Neural progenitor cell (in vitro differentiated cells): ENCODE measurements at regions not wholly inside any gene's neighbourhood (a gene's known extent, or its start where the extent isn't known, plus 50 kb on each side); places are given as distances from the start of the nearest gene placed in this dataset.

Source experiments
- EZH2 ChIP-seq: fragments of 200-600 bp; sonication (generic); IDR thresholded peaks from 2 replicates; pipeline ENCODE4 v1.6.1; 2017; ENCODE audit warnings: antibody characterized with exemption, mild to moderate bottlenecking, moderate library complexity
- EZH2phosphoT487 ChIP-seq: fragments of 200-600 bp; sonication (generic); IDR thresholded peaks from 2 replicates; pipeline ENCODE4 v1.6.1; 2017; ENCODE audit warnings: antibody characterized with exemption
- TF ChIP-seq, protein P1 (sequence below): fragments of 200-600 bp; sonication (generic); IDR thresholded peaks from 2 replicates; pipeline ENCODE4 v1.5.1; 2017; ENCODE audit warnings: antibody characterized with exemption, mild to moderate bottlenecking

DNA sequence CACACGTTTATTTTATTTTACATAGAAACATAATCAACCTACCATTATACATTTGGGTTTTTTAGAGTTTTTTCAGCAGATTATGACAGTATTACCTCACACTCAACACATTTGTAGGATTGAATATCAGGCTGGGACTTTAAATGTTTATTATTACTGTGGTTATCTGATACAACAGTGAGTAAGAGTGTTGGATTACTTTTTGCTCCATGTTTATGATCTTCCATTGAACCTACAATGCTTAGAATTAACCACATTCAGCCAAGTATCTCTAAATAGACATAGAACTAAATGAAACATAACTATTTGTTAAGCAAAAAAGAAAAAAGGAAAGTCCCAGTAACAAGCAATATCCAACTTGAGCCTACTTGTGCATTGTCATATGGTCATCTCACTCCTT, 607.4 kb upstream of the PITX2 start:
- TF ChIP-seq, protein P1, sequence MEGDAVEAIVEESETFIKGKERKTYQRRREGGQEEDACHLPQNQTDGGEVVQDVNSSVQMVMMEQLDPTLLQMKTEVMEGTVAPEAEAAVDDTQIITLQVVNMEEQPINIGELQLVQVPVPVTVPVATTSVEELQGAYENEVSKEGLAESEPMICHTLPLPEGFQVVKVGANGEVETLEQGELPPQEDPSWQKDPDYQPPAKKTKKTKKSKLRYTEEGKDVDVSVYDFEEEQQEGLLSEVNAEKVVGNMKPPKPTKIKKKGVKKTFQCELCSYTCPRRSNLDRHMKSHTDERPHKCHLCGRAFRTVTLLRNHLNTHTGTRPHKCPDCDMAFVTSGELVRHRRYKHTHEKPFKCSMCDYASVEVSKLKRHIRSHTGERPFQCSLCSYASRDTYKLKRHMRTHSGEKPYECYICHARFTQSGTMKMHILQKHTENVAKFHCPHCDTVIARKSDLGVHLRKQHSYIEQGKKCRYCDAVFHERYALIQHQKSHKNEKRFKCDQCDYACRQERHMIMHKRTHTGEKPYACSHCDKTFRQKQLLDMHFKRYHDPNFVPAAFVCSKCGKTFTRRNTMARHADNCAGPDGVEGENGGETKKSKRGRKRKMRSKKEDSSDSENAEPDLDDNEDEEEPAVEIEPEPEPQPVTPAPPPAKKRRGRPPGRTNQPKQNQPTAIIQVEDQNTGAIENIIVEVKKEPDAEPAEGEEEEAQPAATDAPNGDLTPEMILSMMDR: no peak
- TF ChIP-seq EZH2phosphoT487 (no peak), EZH2 (no peak)
